HL-60 (cell line): ENCODE measurements at regions not wholly inside any gene's neighbourhood (a gene's known extent, or its start where the extent isn't known, plus 50 kb on each side); places are given as distances from the start of the nearest gene placed in this dataset.

Experiments used
- GABPA ChIP-seq: IDR thresholded peaks from 2 replicates; pipeline ENCODE4 v1.6.1; 2012; ENCODE audit warnings: low read depth
- POLR2AphosphoS5 ChIP-seq: IDR thresholded peaks from 2 replicates; pipeline ENCODE4 v1.6.1; 2012; ENCODE audit warnings: low read depth
- TF ChIP-seq, protein P1 (sequence below): IDR thresholded peaks from one replicate; pipeline ENCODE4 v1.5.1; 2011; ENCODE audit warnings: low read length, control low read depth, inconsistent platforms; ENCODE audit not compliant: insufficient read depth

DNA sequence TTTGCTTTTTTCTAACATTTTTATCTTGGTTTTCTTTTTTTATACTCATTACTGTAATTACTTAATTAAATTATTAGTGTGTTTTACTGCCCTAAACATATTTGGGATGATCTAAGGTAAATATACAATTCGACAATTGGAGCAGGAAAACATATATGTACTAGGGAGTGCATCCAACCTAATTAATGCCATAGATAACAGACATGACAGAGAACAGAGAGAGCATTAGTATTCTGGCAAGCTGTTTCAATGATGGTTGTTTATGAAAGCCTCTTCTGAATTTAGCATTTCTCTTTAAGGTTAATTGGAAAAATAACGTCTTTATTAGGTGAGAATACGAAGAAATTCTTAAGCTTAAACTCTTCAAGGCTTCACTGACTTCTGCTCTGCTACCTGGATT is 300.1 kb upstream of the PRR16 start:
- TF ChIP-seq, protein P1, sequence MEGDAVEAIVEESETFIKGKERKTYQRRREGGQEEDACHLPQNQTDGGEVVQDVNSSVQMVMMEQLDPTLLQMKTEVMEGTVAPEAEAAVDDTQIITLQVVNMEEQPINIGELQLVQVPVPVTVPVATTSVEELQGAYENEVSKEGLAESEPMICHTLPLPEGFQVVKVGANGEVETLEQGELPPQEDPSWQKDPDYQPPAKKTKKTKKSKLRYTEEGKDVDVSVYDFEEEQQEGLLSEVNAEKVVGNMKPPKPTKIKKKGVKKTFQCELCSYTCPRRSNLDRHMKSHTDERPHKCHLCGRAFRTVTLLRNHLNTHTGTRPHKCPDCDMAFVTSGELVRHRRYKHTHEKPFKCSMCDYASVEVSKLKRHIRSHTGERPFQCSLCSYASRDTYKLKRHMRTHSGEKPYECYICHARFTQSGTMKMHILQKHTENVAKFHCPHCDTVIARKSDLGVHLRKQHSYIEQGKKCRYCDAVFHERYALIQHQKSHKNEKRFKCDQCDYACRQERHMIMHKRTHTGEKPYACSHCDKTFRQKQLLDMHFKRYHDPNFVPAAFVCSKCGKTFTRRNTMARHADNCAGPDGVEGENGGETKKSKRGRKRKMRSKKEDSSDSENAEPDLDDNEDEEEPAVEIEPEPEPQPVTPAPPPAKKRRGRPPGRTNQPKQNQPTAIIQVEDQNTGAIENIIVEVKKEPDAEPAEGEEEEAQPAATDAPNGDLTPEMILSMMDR: no peak
- no peak for TF ChIP-seq POLR2AphosphoS5
- TF ChIP-seq GABPA: no peak
